ENCODE measurements at regions not wholly inside any gene's neighbourhood (a gene's known extent, or its start where the extent isn't known, plus 50 kb on each side); places are given as distances from the start of the nearest gene placed in this dataset.
"Not testable (repeated sequence)": the region's sequence is repeated elsewhere in the genome, so short reads cannot be mapped to it uniquely, and the experiment has no call there.

DNA sequence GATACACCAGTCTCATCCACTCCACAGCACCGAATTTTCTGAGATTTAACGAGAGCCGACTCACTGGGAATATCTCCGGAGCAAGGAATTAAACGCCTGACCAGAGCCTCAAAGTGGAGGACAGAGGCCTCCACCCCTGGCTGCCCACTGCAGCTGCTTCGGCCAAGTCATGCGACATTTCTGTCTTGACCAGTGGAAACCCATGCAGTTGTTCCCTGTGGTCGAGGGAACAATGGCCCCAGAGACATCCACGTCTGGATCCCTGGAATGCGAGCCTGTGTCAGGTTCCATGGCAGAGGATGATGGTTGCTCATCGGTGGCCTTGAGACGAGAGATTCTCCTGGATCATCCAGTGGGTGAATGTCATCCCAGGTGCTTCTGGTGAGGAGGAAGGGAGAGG is 65.7 kb upstream of the INSIG1 start:
- DNase-seq = no peak

DNA sequence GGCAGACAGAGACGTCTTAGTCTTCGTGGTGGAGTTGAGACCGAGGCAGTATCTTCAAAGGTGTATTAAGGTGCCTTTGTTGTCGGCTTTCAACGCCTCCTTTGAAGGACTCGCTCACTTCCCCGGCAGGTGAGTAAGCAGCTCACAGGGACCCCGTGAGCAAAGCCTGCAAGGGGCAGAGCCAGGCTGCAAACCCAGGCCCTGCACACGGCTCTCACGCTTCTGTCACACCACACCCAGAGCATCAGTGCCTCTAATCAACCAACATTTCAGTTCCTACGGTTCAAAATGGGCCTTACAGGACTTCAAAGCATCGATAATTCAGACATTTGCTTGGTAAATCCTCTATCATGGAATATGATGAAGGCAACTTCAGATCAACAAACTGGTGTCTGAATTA is 64.8 kb upstream of the INSIG1 start:
- no peak for DNase-seq

DNA sequence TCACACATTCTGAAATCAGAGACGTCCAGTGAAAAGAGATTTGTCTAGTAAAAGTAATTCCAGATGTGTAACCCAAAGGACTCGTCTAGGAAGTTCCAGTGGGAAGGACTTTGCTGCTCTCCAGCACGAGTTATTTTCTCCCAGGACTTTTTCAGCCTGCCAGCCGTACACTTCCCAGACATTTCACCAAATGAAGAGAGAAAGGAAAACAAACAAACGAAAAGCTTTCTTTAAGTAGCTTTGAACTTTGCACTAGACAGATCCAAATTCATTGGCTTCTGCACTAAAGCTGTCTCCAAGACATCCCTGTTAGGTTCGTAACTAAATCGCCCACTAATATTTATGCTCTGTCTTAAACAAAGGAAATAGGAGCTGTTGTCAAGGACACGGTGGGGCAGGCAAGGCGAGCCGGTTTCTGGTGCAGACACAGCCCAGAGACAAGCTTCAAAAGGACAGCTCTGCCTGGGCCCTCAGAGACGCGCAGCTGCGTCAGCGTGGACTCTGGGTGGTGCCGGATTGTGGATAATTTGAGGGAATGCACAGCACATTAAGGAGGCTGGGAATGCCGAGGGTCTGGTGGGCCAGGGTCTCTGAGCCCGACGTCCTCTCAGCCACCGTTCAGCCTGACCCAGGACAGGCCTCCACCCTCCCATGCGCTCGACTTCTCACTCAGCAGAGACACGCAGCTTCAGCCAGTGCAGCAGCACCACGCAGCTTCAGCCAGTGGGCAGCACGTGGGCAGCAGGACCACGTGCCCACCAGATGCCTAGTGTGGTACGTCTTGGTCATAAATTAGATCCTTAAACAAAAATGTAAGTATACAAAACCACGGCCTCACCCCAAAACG is 64.1 kb upstream of the INSIG1 start:
- no peak for DNase-seq

DNA sequence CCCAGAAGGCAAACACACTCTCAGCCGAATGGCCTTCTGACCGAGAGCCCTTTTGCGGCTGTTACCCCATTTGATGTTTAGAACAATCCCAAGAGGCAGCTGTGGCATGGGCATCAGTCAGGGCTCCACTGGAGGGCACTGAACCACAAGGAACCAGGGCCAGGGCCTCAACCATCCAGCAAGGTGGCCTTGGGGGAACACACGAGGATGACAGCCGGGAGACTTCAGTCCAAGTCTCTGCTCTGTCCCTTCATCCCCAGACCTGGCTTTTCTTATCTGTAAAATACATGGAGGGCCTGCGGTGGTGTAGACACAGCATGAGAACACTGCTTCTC is 63.6 kb upstream of the INSIG1 start:
- no peak for DNase-seq

DNA sequence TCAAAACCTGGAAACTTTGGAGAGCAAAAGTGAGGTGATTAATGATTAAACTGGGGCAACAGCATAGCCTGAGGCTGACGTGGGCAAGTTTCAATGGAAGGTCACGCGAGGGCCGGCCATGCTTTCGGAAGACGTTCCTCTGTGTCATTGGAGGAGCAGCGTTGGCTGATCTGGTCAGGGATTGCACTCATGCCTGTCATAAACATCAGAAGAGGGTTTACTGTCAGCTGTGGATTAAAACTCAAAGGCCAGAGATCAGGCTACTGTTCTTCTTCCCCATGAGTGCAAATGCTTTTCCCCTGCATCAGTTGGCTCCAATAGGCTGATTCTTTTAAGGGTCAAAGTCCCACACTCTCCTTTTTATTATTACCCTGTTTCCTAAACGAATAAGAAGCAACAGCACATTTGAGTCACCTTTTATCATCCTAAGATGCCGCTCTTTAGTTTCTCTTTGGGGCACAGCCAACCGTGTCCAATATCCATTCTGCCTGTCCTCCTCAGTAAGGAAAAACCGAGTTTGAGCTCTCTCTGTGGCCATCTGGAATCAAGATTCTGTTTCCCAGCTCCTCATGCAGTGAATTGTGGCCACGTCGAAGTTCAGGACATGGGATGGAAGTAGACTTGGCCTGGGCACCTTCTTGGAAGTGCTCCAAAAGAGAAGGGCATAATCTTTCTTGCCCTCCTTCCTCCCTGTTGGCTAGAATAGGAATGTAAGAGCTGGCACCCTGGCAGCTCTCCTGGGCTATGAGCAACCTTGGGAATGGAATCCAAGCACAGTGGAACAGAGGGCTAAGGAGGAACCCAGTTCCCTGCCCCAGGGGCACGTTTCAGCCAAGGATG is 62.5 kb upstream of the INSIG1 start:
- no peak for DNase-seq

DNA sequence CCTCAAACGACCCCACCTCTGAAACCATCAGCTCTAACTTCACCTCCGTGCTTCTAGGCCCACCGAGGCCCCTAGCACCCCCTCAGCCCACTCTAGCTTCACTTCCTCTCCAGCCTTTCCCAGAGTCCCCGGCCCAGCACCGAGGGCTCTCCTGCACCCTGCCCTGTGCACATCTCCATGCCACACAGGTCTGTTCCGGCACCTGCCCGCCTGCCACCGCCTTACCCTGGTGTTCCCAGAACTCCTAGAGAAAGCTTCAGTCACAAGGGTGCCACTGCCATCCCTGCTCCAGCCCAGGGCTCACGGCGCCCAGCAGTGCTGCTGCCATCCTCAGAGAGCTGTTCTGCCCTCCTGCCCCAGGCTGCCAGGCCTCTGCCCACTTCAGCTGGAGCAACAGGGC is 61.3 kb upstream of the INSIG1 start:
- DNase-seq = no peak

DNA sequence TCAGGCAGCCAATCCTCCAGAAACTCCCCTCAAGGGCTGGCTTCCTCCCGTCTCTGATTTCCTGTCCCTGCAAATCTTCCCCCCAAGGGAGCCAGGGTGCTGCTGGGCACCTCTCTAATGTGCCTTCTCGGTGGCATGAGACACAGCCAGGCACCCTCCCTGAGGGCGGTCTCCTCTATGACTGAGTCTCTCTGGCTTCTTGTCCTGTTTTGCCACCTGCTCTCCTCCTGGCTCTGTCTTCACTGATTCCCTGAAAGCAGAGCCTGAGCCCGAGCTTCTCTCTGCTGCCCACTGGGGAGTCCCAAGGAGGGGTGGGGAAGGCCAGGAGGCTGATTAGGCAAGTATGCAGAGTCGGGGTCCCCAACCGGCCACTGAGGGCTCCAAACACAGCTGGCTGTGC is 60.4 kb upstream of the INSIG1 start:
- no peak for DNase-seq

DNA sequence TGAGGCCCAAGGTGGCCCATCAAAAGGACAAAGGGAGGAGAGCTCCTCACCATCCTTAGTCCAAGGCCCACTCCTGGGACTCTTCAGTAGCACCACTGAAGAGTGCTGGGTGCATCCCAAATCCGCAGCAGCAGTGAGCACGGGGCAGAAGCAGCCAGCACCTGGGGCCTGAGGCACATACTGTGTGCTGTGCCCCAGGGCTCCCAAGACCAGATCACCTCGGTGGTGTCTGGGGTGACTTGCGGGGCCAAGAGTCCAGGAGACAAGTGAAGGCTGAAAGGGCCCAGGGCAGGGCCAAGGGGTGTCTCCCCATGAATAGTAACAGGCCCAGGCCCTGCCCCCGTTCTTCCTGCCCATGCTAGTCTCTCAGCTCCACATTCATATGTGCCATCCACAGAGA is 59.9 kb upstream of the INSIG1 start:
- DNase-seq = no peak

DNA sequence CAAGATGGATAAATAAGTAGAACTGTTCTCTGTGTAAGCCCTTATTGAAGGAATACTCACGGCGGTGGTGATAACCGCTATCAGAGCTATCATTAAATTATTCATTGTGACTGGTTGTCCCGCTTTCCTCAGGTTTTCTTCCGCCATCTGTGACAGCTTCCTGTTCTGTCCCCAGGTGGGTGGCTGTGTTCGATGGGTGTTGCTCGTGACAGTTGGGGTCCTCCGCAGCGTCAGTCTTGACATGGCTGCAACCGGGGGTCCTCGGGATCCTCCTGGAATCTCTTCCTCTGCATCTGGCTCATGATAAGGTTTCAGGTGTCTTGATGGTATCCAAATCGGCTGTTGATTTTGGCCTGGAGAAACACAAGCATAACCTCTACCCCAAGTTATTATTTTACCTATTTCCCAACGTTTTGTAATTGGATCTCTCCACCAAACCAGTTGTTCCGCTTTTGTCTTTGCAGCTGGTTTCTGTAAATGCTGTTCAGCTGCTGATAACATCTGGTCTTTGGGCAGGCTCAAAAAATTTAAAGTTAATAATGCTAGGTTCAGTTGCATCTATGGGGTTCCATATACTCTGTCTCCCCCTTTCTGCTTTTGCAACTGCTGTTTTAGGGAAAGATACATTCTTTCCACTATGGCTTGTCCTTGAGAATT is 58.1 kb upstream of the INSIG1 start:
- not testable (repeated sequence) for DNase-seq

DNA sequence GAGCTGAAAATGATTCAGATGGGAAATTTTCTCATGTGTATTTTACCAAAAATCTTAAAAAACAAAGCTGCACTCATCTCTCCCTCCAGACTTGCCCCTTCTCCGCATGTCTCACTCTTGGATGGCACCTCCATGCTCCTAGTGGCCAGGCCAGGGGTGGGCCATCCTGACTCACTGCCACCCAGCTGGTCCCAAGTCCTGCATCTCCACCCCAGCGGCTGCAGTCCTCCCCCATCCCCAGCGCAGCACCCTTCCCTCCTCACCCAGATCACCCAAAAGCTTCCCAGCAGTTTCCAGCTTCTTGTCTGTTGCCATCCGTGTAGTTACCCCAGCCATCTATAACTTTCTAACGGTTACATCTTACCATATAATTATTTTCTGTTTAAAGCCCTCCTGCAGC is 53.0 kb upstream of the INSIG1 start:
- no peak for DNase-seq

DNA sequence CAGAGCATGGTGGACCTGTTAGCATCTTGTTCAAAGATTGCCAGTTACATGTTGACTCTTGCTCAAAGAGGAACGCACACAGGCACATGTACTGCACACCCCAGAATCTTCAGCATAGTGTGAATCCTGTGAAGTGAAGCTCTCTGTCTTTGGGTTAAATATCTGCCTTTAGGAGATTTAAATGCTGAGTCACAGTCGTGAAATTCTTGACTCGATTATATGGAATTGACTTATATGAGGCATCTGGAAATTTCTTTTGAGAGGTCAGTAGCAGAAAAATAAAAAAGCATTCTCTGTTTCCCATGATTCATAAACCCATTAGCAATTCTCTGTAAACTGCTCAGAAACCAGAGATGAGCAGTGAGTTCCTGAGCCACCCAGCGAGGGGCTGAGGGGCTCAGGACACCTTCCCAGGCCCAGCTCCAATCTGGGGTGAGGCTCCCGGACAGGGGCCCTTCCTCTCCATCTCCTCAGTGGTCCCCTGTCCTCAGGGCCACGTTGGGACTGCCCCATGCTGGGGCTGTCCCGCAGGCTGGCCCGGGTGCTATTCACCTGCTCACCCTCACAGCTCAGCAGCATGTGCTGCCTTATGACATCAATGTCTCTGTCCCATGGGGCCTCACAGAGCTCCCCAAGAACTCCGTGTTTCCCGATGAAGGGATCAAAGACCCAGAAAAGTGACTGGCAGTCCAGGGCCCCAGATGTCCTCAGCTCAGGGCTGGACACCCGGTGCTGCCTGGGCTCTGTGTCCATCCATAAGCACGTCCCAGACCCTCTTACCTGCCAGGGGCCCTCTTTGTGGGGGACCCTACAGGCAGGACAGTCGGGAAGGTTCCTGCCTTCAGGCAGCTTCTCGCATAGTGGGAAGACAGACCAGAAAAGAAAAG is 50.0 kb upstream of the INSIG1 start:
- no peak for DNase-seq
